ENCODE measurements at regions not wholly inside any gene's neighbourhood (a gene's known extent, or its start where the extent isn't known, plus 50 kb on each side); places are given as distances from the start of the nearest gene placed in this dataset.

DNA sequence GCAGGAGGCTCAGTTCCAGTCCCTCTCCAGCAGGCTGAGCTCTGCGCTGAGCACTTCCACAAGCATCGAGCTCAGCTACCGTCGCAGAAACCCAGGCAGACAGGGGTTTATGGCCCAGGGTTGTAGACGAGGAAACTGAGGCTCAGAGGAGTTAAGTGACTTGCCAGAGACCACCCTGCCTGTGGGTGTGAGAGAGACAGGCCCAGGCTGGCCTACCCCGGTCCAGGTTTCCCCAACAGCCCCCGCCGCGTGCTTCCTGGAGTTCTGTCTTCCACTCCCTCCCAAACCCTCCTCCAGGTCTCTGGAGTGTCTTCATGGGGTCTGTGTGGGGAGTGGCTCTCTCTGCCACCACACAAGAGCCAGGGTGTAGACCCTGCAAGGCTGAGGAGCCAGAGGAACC is 615.9 kb downstream of the PTPRU start:
- no peak for DNase-seq (ENCODE audit: low read depth in 3 of 3)

- DNase-seq (ENCODE audit: low read depth in 3 of 3): no peak
These were observed 615.4 kb downstream of the PTPRU start for GRCh38 chr1:29851691-29852090.

DNA sequence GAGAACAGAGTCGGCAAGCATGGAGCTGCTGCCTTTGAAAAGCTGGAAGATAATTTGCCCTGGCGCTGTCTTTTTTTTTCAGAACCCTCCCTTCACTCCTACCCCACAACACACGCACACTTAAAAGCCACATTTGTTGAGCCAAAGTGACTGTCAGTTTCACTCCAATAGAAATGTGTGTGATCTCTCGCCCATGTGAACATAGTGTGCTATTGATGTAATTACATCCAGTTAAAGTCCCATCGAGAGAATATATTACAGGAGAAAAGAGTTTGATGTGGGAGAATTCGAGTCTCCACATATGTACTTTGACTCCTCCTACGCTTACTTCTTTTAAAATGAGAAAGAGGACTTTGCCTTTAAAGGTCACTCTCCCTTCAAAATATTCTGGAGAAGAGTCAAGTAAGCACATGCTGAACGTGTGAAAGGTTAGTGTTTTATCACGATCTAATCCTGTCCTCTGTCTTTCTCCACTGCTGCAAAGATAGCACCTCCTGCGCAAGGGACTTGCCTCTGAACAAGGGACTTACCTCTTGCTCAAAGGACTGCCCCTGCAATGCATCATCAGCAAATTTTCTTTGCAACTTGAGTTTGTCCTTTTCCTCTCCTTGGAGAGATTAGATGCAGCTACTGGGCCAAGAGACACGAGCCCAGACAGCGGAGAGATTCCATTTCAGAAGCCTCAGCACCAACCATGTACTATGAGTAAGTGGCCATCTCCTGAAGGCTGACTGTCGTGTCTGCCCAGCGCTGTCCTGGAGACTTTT is 613.9 kb downstream of the PTPRU start:
- no peak for DNase-seq (ENCODE audit: low read depth in 3 of 3)

GRCh38 chr1:29849038-29849750 is 612.9 kb downstream of the PTPRU start:
- DNase-seq (ENCODE audit: low read depth in 3 of 3): peak; percentile 6 to 16 (median 6)

DNA sequence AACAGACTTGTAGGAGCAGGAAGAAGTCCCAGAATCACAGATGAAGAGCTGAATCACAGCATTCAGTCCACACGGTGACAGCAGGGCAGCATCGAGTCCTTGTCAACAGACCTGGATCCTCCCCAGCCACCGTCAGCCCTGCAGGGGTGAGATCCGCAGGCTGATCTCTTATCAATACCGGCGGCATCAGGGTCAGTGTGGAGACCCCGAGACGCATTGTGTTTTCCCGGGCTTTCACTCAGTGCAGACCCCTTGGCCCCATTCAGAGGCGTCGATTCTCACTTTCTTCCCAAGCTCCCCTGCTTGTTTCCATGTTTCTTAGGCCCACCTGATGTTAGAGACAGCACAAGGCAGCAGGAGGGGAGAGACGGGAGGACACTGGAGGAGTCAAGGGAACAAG is 609.6 kb downstream of the PTPRU start:
- no peak for DNase-seq (ENCODE audit: low read depth in 3 of 3)

DNA sequence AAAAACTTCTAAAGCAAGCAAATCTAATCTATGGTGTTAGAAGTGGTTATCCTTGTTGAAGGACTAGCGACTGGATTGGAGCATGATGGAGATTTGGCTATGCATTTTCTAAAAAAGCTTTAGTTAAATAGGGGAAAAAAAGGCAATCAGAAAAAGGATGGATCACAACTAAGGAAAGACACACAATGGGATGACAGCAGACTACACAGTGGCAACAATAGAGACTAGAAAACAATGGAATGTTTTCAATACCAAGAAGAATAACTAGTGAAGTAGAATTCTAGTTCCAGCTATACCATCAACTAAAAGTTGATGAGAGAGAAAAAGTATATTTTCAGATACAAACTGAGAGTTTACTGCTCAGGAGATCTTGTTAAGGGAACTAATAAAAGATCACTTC is 605.8 kb downstream of the PTPRU start:
- no peak for DNase-seq (ENCODE audit: low read depth in 3 of 3)

GRCh38 chr1:29839726-29840125 is 603.4 kb downstream of the PTPRU start:
- DNase-seq (ENCODE audit: low read depth in 3 of 3): no peak

DNA sequence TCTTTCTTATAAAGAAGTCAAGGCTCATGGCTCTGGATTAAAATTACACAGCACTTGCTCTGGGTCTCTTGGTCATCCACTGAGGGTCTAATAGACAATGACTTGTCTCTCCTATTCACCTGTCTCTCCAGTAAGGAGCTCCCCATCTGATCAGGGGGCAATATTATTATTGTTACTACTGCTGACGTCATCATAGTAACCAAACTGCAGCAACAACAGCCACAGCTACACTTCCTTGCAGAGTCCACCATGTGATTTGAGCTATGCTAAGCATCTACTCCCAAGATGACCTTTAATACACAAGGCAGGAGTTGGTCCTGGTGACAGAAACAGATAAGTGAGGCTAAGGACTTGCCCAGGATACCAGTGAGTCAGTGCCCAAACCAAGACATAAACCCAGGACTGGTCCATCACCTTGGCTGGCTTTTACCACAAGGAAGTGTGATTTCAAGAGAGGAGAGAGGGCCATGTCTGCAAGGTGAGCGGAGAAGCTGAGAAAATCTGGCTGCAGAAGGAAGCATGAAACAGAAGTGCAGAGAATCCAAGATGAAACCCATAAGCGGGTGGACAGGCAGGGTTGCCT is 602.5 kb downstream of the PTPRU start:
- no peak for DNase-seq (ENCODE audit: low read depth in 3 of 3)

DNA sequence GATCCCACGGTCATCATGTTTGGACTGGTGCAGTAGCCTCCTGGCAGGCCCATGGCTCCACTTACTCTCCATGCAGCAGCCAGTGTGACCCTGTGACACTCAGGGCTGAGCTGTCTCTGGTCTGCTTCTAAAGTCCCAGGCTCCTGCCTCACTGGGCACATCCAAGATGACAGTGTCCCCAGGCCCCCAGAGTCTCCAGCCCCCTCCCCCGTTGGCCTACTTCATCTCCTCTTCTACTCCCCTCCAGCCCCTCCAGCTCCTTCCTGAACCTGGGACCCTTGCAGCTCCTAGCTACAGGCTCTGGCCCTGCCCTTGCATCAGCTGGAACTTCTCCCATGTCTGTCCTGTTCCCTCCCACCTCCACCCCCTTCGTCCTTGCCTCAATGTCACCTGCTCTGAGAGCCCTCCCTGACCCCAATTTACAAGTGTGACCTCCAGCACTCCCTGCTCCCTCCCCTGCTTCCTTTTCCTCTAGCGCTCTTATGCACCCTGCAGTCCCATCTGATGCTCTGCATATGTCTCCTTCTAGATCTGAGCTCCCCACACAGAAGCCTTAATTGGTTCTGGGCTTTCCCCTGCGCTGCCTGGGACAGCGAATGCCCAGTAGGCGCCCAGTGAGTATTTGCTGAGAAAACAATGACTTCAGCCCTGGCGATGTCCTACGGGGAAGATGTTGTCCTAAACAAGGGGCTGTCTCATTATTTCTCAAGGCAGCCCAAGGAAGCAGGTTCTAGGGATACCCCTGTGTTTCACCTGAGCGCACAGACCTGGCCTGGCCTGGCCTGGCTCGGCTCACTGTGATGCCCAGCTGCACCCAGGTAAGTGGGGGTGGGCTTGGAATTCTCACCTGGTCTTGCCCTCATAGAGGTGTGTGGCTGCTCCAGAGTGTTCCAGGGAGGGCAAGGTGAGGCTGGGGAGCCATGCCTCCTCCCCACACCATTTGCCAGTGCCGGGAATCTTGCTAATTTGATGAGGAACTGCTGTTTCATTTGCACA is 600.6 kb downstream of the PTPRU start:
- no peak for DNase-seq (ENCODE audit: low read depth in 3 of 3)

GRCh38 chr1:29835874-29836273 is 599.6 kb downstream of the PTPRU start:
- DNase-seq (ENCODE audit: low read depth in 3 of 3): no peak

GRCh38 chr1:29835406-29835805 is 599.1 kb downstream of the PTPRU start:
- no peak for DNase-seq (ENCODE audit: low read depth in 3 of 3)

GRCh38 chr1:29833581-29833980 is 597.3 kb downstream of the PTPRU start:
- DNase-seq (ENCODE audit: low read depth in 3 of 3): no peak

DNA sequence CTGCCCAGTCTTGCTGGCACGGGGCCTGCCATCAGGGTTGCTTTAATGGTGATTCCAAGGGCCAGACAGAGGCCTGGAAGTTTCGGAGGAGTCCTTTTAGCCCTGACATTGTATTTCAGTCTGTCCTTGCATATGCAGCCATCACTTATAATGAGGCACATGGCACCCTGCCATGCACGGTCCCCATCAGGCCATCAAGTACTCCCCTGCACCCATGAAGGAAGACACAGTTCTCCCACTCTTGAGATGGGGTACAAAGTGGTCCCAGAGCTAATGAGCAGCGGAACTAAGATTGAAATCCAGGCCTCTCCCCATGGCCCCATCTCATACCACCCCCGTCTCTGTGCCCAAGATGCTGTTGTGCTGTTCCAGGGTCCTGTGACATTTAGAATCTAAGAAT is 596.6 kb downstream of the PTPRU start:
- no peak for DNase-seq (ENCODE audit: low read depth in 3 of 3)

GRCh38 chr1:29832471-29832870 is 596.1 kb downstream of the PTPRU start:
- DNase-seq (ENCODE audit: low read depth in 3 of 3): no peak

- no peak for DNase-seq (ENCODE audit: low read depth in 3 of 3)
These were observed 595.3 kb downstream of the PTPRU start for GRCh38 chr1:29831500-29832117.

DNA sequence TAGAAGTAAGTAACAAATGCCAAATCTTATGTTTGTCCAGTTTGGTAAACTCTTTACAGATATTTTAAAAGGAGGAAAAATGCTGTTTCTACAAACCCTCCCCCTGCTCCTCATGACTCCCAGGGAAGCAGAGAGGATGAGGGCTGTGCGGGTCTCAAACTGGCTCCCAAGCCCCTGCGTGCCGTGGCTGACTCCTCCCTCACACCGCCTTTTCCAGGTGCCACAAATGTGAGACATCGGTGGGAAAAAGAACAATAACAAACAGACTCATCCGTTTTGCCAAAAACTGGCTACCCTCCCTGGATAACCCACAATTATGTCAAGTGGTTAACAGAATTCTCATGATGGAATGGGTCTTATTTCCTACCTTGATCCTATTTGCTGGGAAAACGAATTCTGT is 594.6 kb downstream of the PTPRU start:
- DNase-seq (ENCODE audit: low read depth in 3 of 3): no peak

DNA sequence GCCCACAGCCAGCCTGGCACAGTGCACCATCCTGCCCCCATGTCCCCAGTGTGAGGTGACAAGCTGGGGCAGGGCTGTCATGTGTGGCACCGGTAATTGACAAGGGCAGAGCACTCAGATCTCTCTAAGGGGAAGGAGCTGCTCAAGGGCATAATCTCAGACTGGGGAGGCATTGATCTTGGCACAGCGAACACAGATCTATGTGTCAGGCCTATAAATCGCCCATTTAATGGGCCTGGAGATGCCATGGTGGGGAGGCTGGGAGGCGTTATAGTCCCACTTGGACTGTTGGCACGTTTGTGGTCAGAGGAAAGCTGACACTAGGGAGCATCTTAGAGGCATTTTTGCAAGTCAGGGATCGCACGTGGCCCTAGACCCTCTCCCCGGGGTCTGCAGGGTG is 594.1 kb downstream of the PTPRU start:
- no peak for DNase-seq (ENCODE audit: low read depth in 3 of 3)

- no peak for DNase-seq (ENCODE audit: low read depth in 3 of 3)
These were observed 593.4 kb downstream of the PTPRU start for GRCh38 chr1:29829448-29830344.

GRCh38 chr1:29828526-29829447 is 592.5 kb downstream of the PTPRU start:
- DNase-seq (ENCODE audit: low read depth in 3 of 3): no peak

Data from stimulated activated CD4-positive, alpha-beta T cell treated with anti-CD3 and anti-CD28 coated beads, TNF-alpha, amount 100 ng/mL, for 48 hours (primary cell).